ENCODE measurements at regions not wholly inside any gene's neighbourhood (a gene's known extent, or its start where the extent isn't known, plus 50 kb on each side); places are given as distances from the start of the nearest gene placed in this dataset.
"Not testable (repeated sequence)": the region's sequence is repeated elsewhere in the genome, so short reads cannot be mapped to it uniquely, and the experiment has no call there.

DNA sequence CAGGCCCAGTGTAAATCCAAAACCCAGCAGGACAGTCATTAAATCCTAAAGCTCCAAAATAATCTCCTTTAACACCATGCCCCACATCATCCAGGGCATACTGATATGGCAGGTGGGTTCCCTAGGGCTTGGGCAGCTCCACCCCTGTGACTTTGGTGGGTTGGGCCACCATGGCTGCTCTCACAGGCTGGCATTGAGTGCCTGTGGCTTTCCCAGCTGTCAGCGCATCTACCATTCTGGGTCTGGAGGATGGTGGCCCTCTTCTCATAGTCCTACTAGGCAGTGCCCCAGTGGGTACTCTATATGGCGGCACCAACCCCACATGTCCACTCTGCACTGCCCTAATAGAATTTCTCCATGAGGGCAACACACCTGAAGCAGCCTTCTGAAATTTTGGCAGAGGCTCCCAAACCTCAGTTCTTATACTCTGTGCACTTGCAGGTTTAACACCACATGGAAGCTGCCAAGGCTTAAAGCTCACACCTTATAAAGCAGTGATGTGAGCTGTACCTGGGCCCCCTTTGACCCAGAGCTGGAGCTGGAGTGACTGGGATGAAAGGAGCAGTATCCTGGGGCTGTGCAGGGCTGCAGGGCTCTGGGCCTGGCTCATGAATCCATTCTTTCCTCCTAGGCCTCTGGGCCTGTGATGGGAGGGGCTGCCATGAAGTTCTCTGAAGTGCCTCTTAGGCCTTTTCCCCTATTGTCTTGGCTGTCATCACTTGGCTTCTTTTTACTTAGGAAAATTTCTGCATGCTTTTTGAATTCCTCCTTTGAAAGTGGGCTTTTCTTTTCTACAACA, 765.5 kb upstream of the EPHA7 start:
- Histone ChIP-seq H3K4me3 (ENCODE audit: low read depth in 1 of 2, low read length in 2 of 2) (no peak overlapping the region), H3K36me3 (ENCODE audit: control insufficient read depth in 2 of 2, insufficient read depth in 2 of 2, low read length in 1 of 2) (no peaks in the 10 kb centered on the region), H3K4me1 (ENCODE audit: control insufficient read depth in 2 of 2, insufficient read depth in 2 of 2, low read length in 1 of 2) (no peaks in the 10 kb centered on the region), H3K27ac (ENCODE audit: low read depth in 2 of 2, low read length in 1 of 2) (no peak overlapping the region), H3K9me3 (ENCODE audit: control insufficient read depth in 2 of 2, insufficient read depth in 1 of 2, low read depth in 1 of 2, low read length in 1 of 2) (peaks cover 3% of the 10 kb centered on the region in 2 donors), H3K27me3 (ENCODE audit: control insufficient read depth in 1 of 2, insufficient read depth in 2 of 2, low read length in 2 of 2) (no peaks in the 10 kb centered on the region)
- WGBS, 2 donors = 92 to 96% methylated on average over 2 of the region's 2 CpGs

- 46 to 50% methylated on average over 2 of the region's 2 CpGs for WGBS, 2 donors
- no peak overlapping the region for H3K4me3 ChIP-seq (ENCODE audit: low read depth in 1 of 2, low read length in 2 of 2)
- no peaks in the 10 kb centered on the region for H3K27me3 ChIP-seq (ENCODE audit: control insufficient read depth in 1 of 2, insufficient read depth in 2 of 2, low read length in 2 of 2)
- no peak overlapping the region for H3K27ac ChIP-seq (ENCODE audit: low read depth in 2 of 2, low read length in 1 of 2)
- no peaks in the 10 kb centered on the region for H3K4me1 ChIP-seq (ENCODE audit: control insufficient read depth in 2 of 2, insufficient read depth in 2 of 2, low read length in 1 of 2)
- H3K9me3 ChIP-seq (ENCODE audit: control insufficient read depth in 2 of 2, insufficient read depth in 1 of 2, low read depth in 1 of 2, low read length in 1 of 2) = no peaks in the 10 kb centered on the region
- no peaks in the 10 kb centered on the region for H3K36me3 ChIP-seq (ENCODE audit: control insufficient read depth in 2 of 2, insufficient read depth in 2 of 2, low read length in 1 of 2)
Observed at GRCh38 chr6:94177429-94177828, 758.1 kb upstream of the EPHA7 start.

DNA sequence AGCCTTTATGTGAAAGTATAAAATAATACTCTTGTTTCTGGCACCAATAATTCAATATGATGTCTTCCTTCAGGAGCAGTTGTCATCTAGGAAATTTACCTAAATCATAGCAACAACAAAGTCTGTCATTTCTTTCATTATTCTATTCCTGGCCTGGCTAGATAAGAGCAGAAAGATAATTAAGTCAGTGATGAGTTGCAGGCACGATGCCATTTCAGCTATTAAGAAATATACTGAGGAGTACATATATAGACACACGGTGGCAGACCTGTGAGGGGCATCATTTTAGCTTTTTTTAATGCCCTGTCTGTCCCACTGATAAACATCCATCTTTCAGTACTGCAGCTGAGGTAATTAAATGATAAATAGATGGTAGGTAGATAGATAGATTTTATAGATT, 756.1 kb upstream of the EPHA7 start:
- Histone ChIP-seq H3K27me3 (ENCODE audit: control insufficient read depth in 1 of 2, insufficient read depth in 2 of 2, low read length in 2 of 2) (no peaks in the 10 kb centered on the region), H3K27ac (ENCODE audit: low read depth in 2 of 2, low read length in 1 of 2) (no peak overlapping the region), H3K9me3 (ENCODE audit: control insufficient read depth in 2 of 2, insufficient read depth in 1 of 2, low read depth in 1 of 2, low read length in 1 of 2) (no peaks in the 10 kb centered on the region), H3K4me3 (ENCODE audit: low read depth in 1 of 2, low read length in 2 of 2) (no peak overlapping the region), H3K36me3 (ENCODE audit: control insufficient read depth in 2 of 2, insufficient read depth in 2 of 2, low read length in 1 of 2) (no peaks in the 10 kb centered on the region), H3K4me1 (ENCODE audit: control insufficient read depth in 2 of 2, insufficient read depth in 2 of 2, low read length in 1 of 2) (no peaks in the 10 kb centered on the region)
- 76 to 82% methylated on average over 2 of the region's 2 CpGs for WGBS, 2 donors

DNA sequence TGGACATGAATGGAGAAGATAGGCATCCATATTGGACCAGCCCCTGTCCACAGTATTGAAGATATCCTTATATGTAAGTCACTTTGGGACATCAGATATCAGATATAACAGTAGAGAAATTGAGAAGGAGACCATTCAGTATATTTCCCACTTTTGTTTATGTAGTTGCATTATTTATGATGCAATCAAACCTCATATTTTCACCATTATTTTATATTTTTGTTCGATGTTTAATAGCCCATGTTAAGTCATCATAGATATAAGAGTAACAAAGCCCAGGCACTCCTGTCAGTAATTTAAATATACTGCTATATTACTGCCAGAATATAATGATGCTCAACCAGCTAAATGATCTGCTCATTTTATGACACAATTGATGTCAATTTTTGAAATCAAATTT, 744.5 kb upstream of the EPHA7 start:
- 87% methylated on average over 1 of the region's 1 CpG for WGBS, 2 donors
- H3K9me3 ChIP-seq (ENCODE audit: control insufficient read depth in 2 of 2, insufficient read depth in 1 of 2, low read depth in 1 of 2, low read length in 1 of 2) = peaks cover 0 to 5% of the 10 kb centered on the region in 2 donors
- H3K4me3 ChIP-seq (ENCODE audit: low read depth in 1 of 2, low read length in 2 of 2) = no peak overlapping the region

GRCh38 chr6:94150886-94151285, 731.5 kb upstream of the EPHA7 start:
- WGBS, 2 donors = 81 to 88% methylated on average over 2 of the region's 2 CpGs

More for the DNA sequence above, 744.5 kb upstream of the EPHA7 start:
- no peaks in the 10 kb centered on the region for H3K4me1 ChIP-seq (ENCODE audit: control insufficient read depth in 2 of 2, insufficient read depth in 2 of 2, low read length in 1 of 2)
- H3K27me3 ChIP-seq (ENCODE audit: control insufficient read depth in 1 of 2, insufficient read depth in 2 of 2, low read length in 2 of 2) = no peaks in the 10 kb centered on the region
- H3K27ac ChIP-seq (ENCODE audit: low read depth in 2 of 2, low read length in 1 of 2) = no peak overlapping the region
- no peaks in the 10 kb centered on the region for H3K36me3 ChIP-seq (ENCODE audit: control insufficient read depth in 2 of 2, insufficient read depth in 2 of 2, low read length in 1 of 2)

DNA sequence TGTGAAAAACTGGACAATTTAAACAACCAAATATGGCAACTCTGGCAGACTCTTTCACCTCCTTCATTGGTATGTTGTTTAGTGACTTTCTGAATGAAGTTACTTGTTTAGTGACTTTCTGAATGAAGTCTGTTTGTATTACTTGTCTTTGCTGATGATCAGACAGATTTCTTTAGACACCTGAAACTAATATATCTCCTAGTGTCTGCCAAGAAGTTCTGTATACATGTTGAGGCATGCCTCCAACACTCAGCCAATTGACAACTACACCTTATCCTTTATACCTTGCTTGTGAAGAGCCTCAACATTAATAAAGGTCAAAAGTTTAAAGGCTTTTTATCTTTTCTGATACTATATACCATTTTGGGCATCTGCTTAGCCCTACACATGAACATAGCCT, 725.4 kb upstream of the EPHA7 start:
- Histone ChIP-seq H3K9me3 (ENCODE audit: control insufficient read depth in 2 of 2, insufficient read depth in 1 of 2, low read depth in 1 of 2, low read length in 1 of 2) (no peaks in the 10 kb centered on the region), H3K4me1 (ENCODE audit: control insufficient read depth in 2 of 2, insufficient read depth in 2 of 2, low read length in 1 of 2) (no peaks in the 10 kb centered on the region), H3K4me3 (ENCODE audit: low read depth in 1 of 2, low read length in 2 of 2) (no peak overlapping the region), H3K27ac (ENCODE audit: low read depth in 2 of 2, low read length in 1 of 2) (no peak overlapping the region), H3K27me3 (ENCODE audit: control insufficient read depth in 1 of 2, insufficient read depth in 2 of 2, low read length in 2 of 2) (no peaks in the 10 kb centered on the region), H3K36me3 (ENCODE audit: control insufficient read depth in 2 of 2, insufficient read depth in 2 of 2, low read length in 1 of 2) (no peaks in the 10 kb centered on the region)

More at GRCh38 chr6:94150886-94151285, 731.5 kb upstream of the EPHA7 start:
- H3K9me3 ChIP-seq (ENCODE audit: control insufficient read depth in 2 of 2, insufficient read depth in 1 of 2, low read depth in 1 of 2, low read length in 1 of 2) = peaks cover 0 to 2% of the 10 kb centered on the region in 2 donors
- H3K4me1 ChIP-seq (ENCODE audit: control insufficient read depth in 2 of 2, insufficient read depth in 2 of 2, low read length in 1 of 2) = no peaks in the 10 kb centered on the region
- no peaks in the 10 kb centered on the region for H3K36me3 ChIP-seq (ENCODE audit: control insufficient read depth in 2 of 2, insufficient read depth in 2 of 2, low read length in 1 of 2)
- no peak overlapping the region for H3K4me3 ChIP-seq (ENCODE audit: low read depth in 1 of 2, low read length in 2 of 2)
- H3K27ac ChIP-seq (ENCODE audit: low read depth in 2 of 2, low read length in 1 of 2) = no peak overlapping the region
- H3K27me3 ChIP-seq (ENCODE audit: control insufficient read depth in 1 of 2, insufficient read depth in 2 of 2, low read length in 2 of 2) = no peaks in the 10 kb centered on the region

GRCh38 chr6:94137178-94137577, 717.8 kb upstream of the EPHA7 start:
- H3K36me3 ChIP-seq (ENCODE audit: control insufficient read depth in 2 of 2, insufficient read depth in 2 of 2, low read length in 1 of 2); H3K4me1 ChIP-seq (ENCODE audit: control insufficient read depth in 2 of 2, insufficient read depth in 2 of 2, low read length in 1 of 2): not testable (repeated sequence)

GRCh38 chr6:94133106-94133505, 713.7 kb upstream of the EPHA7 start:
- Histone ChIP-seq H3K4me3 (ENCODE audit: low read depth in 1 of 2, low read length in 2 of 2) (no peak overlapping the region), H3K9me3 (ENCODE audit: control insufficient read depth in 2 of 2, insufficient read depth in 1 of 2, low read depth in 1 of 2, low read length in 1 of 2) (no peaks in the 10 kb centered on the region)
- WGBS, 2 donors = 63 to 75% methylated on average over 2 of the region's 2 CpGs

More at GRCh38 chr6:94137178-94137577, 717.8 kb upstream of the EPHA7 start:
- 89% methylated on average over 11 of the region's 11 CpGs for WGBS, 2 donors
- H3K9me3 ChIP-seq (ENCODE audit: control insufficient read depth in 2 of 2, insufficient read depth in 1 of 2, low read depth in 1 of 2, low read length in 1 of 2); H3K27ac ChIP-seq (ENCODE audit: low read depth in 2 of 2, low read length in 1 of 2); H3K4me3 ChIP-seq (ENCODE audit: low read depth in 1 of 2, low read length in 2 of 2); H3K27me3 ChIP-seq (ENCODE audit: control insufficient read depth in 1 of 2, insufficient read depth in 2 of 2, low read length in 2 of 2): not testable (repeated sequence)

DNA sequence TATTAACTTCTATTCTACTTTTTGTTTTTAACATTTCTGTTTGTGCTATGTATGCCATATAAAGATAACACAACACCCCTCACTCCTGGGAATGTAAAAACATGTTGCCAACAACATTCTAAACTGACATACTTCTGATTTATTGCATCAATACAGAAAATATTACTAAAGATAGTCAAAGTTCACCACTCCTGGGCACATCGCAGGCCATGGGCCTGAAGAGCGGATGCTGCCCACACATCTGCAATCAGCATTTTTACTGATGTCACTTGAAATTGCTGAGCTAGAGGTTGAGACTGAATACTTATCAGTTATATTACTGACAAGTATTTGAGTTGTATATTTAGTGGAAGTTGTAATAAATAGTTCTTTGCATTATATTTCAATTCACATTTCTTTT, 711.9 kb upstream of the EPHA7 start:
- WGBS, 2 donors = 88 to 93% methylated on average over 2 of the region's 2 CpGs
- H3K36me3 ChIP-seq (ENCODE audit: control insufficient read depth in 2 of 2, insufficient read depth in 2 of 2, low read length in 1 of 2) = no peaks in the 10 kb centered on the region
- H3K4me3 ChIP-seq (ENCODE audit: low read depth in 1 of 2, low read length in 2 of 2) = no peak overlapping the region
- H3K27me3 ChIP-seq (ENCODE audit: control insufficient read depth in 1 of 2, insufficient read depth in 2 of 2, low read length in 2 of 2) = no peaks in the 10 kb centered on the region
- no peaks in the 10 kb centered on the region for H3K4me1 ChIP-seq (ENCODE audit: control insufficient read depth in 2 of 2, insufficient read depth in 2 of 2, low read length in 1 of 2)
- H3K9me3 ChIP-seq (ENCODE audit: control insufficient read depth in 2 of 2, insufficient read depth in 1 of 2, low read depth in 1 of 2, low read length in 1 of 2) = no peaks in the 10 kb centered on the region
- H3K27ac ChIP-seq (ENCODE audit: low read depth in 2 of 2, low read length in 1 of 2) = no peak overlapping the region

More at GRCh38 chr6:94133106-94133505, 713.7 kb upstream of the EPHA7 start:
- Histone ChIP-seq H3K36me3 (ENCODE audit: control insufficient read depth in 2 of 2, insufficient read depth in 2 of 2, low read length in 1 of 2) (no peaks in the 10 kb centered on the region), H3K27me3 (ENCODE audit: control insufficient read depth in 1 of 2, insufficient read depth in 2 of 2, low read length in 2 of 2) (no peaks in the 10 kb centered on the region), H3K4me1 (ENCODE audit: control insufficient read depth in 2 of 2, insufficient read depth in 2 of 2, low read length in 1 of 2) (no peaks in the 10 kb centered on the region), H3K27ac (ENCODE audit: low read depth in 2 of 2, low read length in 1 of 2) (no peak overlapping the region)

DNA sequence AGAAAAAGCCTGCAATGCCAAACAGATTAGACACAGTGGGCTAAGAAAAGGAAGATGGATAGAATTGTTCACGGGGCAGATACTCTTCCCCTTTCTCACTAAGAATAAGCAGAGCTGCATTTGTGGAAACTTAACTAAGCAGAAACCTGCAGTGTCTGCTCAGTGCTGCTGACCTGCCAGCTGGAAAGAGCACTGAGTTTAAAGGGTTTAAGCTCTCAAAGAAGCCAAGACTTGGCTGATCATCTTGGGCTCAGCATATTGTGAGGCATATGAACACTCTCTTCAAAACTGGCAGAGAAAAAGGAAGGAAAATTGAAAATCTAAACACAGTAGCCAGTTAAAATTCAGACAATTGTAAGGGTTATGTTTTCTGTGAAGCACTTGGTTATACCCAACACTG, 711.1 kb upstream of the EPHA7 start:
- H3K4me1 ChIP-seq (ENCODE audit: control insufficient read depth in 2 of 2, insufficient read depth in 2 of 2, low read length in 1 of 2) = no peaks in the 10 kb centered on the region
- WGBS, 2 donors = 4 to 29% methylated on average over 1 of the region's 1 CpG
- no peaks in the 10 kb centered on the region for H3K27me3 ChIP-seq (ENCODE audit: control insufficient read depth in 1 of 2, insufficient read depth in 2 of 2, low read length in 2 of 2)
- H3K36me3 ChIP-seq (ENCODE audit: control insufficient read depth in 2 of 2, insufficient read depth in 2 of 2, low read length in 1 of 2) = no peaks in the 10 kb centered on the region
- no peaks in the 10 kb centered on the region for H3K9me3 ChIP-seq (ENCODE audit: control insufficient read depth in 2 of 2, insufficient read depth in 1 of 2, low read depth in 1 of 2, low read length in 1 of 2)
- no peak overlapping the region for H3K27ac ChIP-seq (ENCODE audit: low read depth in 2 of 2, low read length in 1 of 2)
- no peak overlapping the region for H3K4me3 ChIP-seq (ENCODE audit: low read depth in 1 of 2, low read length in 2 of 2)

Data from esophagus (tissue), 2 donors.